A673 (cell line): ENCODE measurements at regions not wholly inside any gene's neighbourhood (a gene's known extent, or its start where the extent isn't known, plus 50 kb on each side); places are given as distances from the start of the nearest gene placed in this dataset.

Experiments used
- BruUV-seq: library from RNA; stranded (reverse); fragments of 400-500 nt; replicated peaks from 2 replicates; lab custom pipeline; 2021; lab: Mats Ljungman, UMichigan
- CTCF ChIA-PET: fragments of 300-600 bp; sonication (Branson Sonifier 250); formaldehyde crosslinking; loops from one replicate; lab custom pipeline; 2022; ENCODE audit warnings: antibody characterized with exemption; lab: Charles Lee
- POLR2A ChIA-PET: fragments of 300-600 bp; sonication (Branson Sonifier 250); formaldehyde crosslinking; loops from one replicate; lab custom pipeline; 2022; ENCODE audit warnings: antibody characterized with exemption; ENCODE audit not compliant: low non-redundant PET; lab: Charles Lee
- DNase-seq: peaks from one replicate; pipeline ENCODE4 v3.0.0-alpha.2; 2015; ENCODE audit warnings: low spot score
- H3K27ac ChIP-seq: fragments of 200-600 bp; sonication (generic); 2 replicates; pipeline ENCODE4 v1.5.1; 2016; ENCODE audit warnings: mixed run types, low read depth, mild to moderate bottlenecking, mixed read lengths, antibody characterized with exemption, low read length; ENCODE audit not compliant: poor library complexity, severe bottlenecking
- H3K27me3 ChIP-seq: fragments of 200-600 bp; sonication (generic); replicated peaks from 2 replicates; pipeline ENCODE4 v1.6.1; 2017; ENCODE audit warnings: mixed run types, low read depth, mild to moderate bottlenecking, mixed read lengths, antibody characterized with exemption, low read length; ENCODE audit not compliant: insufficient read depth, poor library complexity
- H3K36me3 ChIP-seq: fragments of 200-600 bp; sonication (generic); 2 replicates; pipeline ENCODE4 v1.6.1; 2016; ENCODE audit warnings: mixed run types, mild to moderate bottlenecking, mixed read lengths, antibody characterized with exemption, low read length; ENCODE audit not compliant: insufficient read depth, poor library complexity, severe bottlenecking
- H3K4me1 ChIP-seq: fragments of 200-600 bp; sonication (generic); 2 replicates; pipeline ENCODE4 v1.6.1; 2017; ENCODE audit warnings: mixed run types, mild to moderate bottlenecking, mixed read lengths, antibody characterized with exemption, low read length; ENCODE audit not compliant: insufficient read depth, poor library complexity, severe bottlenecking
- H3K4me3 ChIP-seq: fragments of 200-600 bp; sonication (generic); 2 replicates; pipeline ENCODE4 v1.5.1; 2016; ENCODE audit warnings: low read depth, mixed run types, mild to moderate bottlenecking, mixed read lengths, low read length; ENCODE audit not compliant: poor library complexity, severe bottlenecking
- H3K9me3 ChIP-seq: fragments of 200-600 bp; sonication (generic); 2 replicates; pipeline ENCODE4 v1.6.1; 2016; ENCODE audit warnings: mixed run types, low read depth, mild to moderate bottlenecking, mixed read lengths, antibody characterized with exemption, low read length; ENCODE audit not compliant: poor library complexity, severe bottlenecking
- EZH2 ChIP-seq: fragments of 200-600 bp; sonication (generic); IDR thresholded peaks from 2 replicates; pipeline ENCODE4 v1.6.1; 2017; ENCODE audit warnings: borderline replicate concordance, low read depth, mild to moderate bottlenecking, mixed read lengths, antibody characterized with exemption, low read length; ENCODE audit not compliant: poor library complexity, severe bottlenecking
- intact Hi-C: fragments of 100-400 bp; cut with micrococcal nuclease; formaldehyde crosslinking; loops from one replicate; pipeline ENCODE4 v1.10.0; 2022; ENCODE audit not compliant: unreplicated experiment
- TF ChIP-seq, protein P1 (sequence below): fragments of 300-800, 200-600 bp; sonication (generic); conservative IDR thresholded peaks from 2 replicates; pipeline ENCODE4 v1.5.1; 2017; ENCODE audit warnings: low read depth, mild to moderate bottlenecking, antibody characterized with exemption, low read length, moderate library complexity, mixed read lengths

DNA sequence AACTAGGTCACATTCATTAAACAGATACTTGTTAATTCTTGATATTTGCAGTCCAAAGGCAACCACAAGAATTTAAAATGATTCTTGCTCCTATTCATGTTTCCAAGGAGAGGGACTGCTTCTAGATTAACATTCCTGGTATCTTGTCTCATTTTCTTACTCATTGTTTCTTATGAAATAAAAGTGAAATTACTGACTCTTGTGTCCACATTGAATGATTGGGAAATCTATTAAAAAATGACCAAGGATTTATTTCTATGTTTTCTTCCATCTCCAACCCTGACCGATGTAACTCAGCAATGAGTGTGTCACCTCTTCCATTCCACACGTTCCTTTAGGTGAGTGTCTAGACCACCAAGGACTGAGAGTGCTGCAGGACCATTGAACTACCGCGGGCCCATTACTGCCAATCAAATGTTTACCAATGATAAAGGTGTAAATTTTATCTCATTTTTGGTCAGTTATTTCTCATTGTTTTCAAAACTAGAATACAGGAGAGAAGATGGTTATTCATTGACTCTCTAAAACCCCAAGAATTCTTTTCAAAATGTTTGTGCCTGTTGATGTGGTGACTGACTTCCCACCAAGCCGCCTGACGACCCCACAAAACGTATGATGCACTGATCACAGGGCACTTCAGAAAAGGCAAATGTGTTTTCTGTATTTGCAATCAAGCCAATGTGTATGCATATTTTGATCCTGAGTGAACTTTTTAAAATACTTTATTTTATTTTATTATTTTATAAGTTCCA lies 414.6 kb upstream of the PTBP2 start:
- H3K9me3 ChIP-seq = no peaks in the 10 kb centered on the region
- TF ChIP-seq, protein P1, sequence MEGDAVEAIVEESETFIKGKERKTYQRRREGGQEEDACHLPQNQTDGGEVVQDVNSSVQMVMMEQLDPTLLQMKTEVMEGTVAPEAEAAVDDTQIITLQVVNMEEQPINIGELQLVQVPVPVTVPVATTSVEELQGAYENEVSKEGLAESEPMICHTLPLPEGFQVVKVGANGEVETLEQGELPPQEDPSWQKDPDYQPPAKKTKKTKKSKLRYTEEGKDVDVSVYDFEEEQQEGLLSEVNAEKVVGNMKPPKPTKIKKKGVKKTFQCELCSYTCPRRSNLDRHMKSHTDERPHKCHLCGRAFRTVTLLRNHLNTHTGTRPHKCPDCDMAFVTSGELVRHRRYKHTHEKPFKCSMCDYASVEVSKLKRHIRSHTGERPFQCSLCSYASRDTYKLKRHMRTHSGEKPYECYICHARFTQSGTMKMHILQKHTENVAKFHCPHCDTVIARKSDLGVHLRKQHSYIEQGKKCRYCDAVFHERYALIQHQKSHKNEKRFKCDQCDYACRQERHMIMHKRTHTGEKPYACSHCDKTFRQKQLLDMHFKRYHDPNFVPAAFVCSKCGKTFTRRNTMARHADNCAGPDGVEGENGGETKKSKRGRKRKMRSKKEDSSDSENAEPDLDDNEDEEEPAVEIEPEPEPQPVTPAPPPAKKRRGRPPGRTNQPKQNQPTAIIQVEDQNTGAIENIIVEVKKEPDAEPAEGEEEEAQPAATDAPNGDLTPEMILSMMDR = no peak
- TF ChIP-seq EZH2 = no peak
- no peaks in the 10 kb centered on the region for H3K36me3 ChIP-seq
- H3K4me1 ChIP-seq = no peaks in the 10 kb centered on the region
- no peaks in the 10 kb centered on the region for H3K27me3 ChIP-seq
- CTCF ChIA-PET = no interaction called here
- DNase-seq = no peak
- H3K4me3 ChIP-seq = no peak overlapping the region
- no peak overlapping the region for H3K27ac ChIP-seq
- no TSS peak for BruUV-seq
- POLR2A ChIA-PET = interaction anchor here (0.5 kb wide), 1 partner anchor 436 kb away, joined by 3 read pairs; no protein-coding TSS in a partner anchor
- intact Hi-C loops = no loop called here

DNA sequence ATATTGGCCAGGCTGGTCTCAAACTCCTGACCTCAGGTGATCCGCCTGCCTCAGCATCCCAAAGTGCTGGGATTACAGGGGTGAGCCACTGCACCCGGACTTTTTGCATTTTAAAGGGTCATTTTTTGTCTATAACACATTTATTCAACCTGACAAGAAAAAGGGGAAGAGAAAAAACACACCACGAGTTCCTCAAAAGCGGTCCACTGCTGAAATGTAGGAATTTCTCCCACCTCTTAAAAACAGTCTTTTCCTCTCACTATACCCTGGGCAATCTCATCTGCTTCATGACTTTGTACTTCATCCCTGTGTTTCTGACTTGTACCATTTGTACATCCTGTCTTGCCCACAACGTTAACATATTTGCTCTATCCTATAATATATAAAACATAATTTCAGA lies 413.3 kb upstream of the PTBP2 start:
- H3K9me3 ChIP-seq = no peaks in the 10 kb centered on the region
- H3K4me1 ChIP-seq = no peaks in the 10 kb centered on the region
- H3K27ac ChIP-seq = no peak overlapping the region
- TF ChIP-seq EZH2 = no peak
- TF ChIP-seq, protein P1 = no peak
- intact Hi-C loops = no loop called here
- H3K4me3 ChIP-seq = no peak overlapping the region
- no peaks in the 10 kb centered on the region for H3K36me3 ChIP-seq
- no peaks in the 10 kb centered on the region for H3K27me3 ChIP-seq
- no TSS peak for BruUV-seq
- POLR2A ChIA-PET = no interaction called here
- CTCF ChIA-PET = no interaction called here
- no peak for DNase-seq

DNA sequence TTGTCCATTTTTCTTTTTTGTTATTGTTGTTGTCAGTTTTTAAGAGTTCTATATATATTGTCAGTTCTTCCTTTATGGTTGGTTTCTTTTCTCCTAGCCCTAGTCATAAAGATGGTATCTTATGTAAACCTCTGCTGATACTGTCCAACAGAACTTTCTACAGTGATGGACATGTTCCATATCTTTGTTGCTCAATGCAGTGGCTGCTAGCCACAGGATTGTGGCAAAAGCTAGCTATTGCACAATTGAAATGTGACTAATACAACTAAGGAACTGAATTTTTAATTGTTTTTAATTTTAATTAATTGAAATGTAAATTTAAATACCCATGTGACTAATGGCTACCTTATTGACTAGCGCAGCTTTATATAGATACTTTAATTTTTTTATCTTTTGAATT lies 411.8 kb upstream of the PTBP2 start:
- H3K27me3 ChIP-seq = no peaks in the 10 kb centered on the region
- ChIA-PET POLR2A (no interaction called here), CTCF (no interaction called here)
- H3K4me1 ChIP-seq = no peaks in the 10 kb centered on the region
- DNase-seq = no peak
- no peaks in the 10 kb centered on the region for H3K9me3 ChIP-seq
- no peak overlapping the region for H3K4me3 ChIP-seq
- TF ChIP-seq EZH2 = no peak
- TF ChIP-seq, protein P1 = no peak
- no peak overlapping the region for H3K27ac ChIP-seq
- no peaks in the 10 kb centered on the region for H3K36me3 ChIP-seq
- intact Hi-C loops = no loop called here
- no TSS peak for BruUV-seq
